ENCODE measurements at regions not wholly inside any gene's neighbourhood (a gene's known extent, or its start where the extent isn't known, plus 50 kb on each side); places are given as distances from the start of the nearest gene placed in this dataset.

DNA sequence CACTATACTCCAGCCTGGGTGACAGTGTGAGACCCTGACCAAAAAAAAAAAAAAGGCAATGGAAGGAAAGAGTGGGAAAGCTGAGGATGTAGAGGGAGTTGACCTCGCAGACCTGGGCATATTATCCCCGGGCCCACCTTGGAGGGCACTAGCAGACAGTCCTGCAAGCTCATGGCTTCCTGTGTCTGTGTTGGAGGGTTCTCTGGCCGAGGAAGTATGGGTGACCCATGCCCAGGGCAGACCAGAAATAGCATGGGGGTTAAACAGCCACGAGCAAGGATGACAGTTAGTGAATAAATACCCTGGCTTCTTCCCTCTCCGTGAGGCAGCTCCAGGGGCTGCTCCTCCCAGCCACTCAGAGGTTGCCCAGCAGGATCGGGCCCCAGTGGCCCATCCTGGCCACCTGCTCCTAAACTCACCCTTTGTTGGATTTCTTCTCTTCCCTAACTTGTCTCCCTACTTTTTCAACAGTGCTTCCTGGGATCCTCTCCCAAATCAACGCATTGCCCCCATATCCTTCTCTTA, 485.8 kb downstream of the ZNF536 start:
- no peak for DNase-seq (ENCODE audit: low read depth)
- TF ChIP-seq, protein P1, sequence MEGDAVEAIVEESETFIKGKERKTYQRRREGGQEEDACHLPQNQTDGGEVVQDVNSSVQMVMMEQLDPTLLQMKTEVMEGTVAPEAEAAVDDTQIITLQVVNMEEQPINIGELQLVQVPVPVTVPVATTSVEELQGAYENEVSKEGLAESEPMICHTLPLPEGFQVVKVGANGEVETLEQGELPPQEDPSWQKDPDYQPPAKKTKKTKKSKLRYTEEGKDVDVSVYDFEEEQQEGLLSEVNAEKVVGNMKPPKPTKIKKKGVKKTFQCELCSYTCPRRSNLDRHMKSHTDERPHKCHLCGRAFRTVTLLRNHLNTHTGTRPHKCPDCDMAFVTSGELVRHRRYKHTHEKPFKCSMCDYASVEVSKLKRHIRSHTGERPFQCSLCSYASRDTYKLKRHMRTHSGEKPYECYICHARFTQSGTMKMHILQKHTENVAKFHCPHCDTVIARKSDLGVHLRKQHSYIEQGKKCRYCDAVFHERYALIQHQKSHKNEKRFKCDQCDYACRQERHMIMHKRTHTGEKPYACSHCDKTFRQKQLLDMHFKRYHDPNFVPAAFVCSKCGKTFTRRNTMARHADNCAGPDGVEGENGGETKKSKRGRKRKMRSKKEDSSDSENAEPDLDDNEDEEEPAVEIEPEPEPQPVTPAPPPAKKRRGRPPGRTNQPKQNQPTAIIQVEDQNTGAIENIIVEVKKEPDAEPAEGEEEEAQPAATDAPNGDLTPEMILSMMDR (IDR thresholded peaks at IDR 0.05; ENCODE audit: control insufficient read depth, insufficient read depth, low read depth, low read length, missing control alignments): no peak
- no peak overlapping the region for H3K4me3 ChIP-seq (ENCODE audit: control insufficient read depth, low read depth, low read length)

DNA sequence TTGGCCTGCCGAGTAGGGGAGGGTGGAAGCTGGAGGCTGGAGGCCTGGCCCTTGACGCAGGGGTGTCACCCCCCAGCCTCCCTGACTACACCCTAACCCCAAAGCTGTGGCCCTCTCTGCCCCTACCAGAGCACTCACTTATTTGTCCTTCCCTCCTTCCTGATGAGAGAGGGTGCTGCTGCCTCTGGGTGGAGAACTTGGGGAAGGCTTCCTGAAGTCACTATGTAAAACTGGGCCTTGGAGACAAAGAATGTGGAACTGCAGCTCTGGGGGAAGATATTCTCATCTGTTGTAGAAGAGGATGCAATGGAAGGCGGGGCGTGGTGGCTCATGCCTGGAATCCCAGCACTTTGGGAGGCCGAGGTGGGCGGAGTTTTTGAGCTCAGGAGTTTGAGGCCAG, 485.2 kb downstream of the ZNF536 start:
- DNase-seq (ENCODE audit: low read depth): no peak
- TF ChIP-seq, protein P1 (IDR thresholded peaks at IDR 0.05; ENCODE audit: control insufficient read depth, insufficient read depth, low read depth, low read length, missing control alignments): no peak
- no peak overlapping the region for H3K4me3 ChIP-seq (ENCODE audit: control insufficient read depth, low read depth, low read length)

DNA sequence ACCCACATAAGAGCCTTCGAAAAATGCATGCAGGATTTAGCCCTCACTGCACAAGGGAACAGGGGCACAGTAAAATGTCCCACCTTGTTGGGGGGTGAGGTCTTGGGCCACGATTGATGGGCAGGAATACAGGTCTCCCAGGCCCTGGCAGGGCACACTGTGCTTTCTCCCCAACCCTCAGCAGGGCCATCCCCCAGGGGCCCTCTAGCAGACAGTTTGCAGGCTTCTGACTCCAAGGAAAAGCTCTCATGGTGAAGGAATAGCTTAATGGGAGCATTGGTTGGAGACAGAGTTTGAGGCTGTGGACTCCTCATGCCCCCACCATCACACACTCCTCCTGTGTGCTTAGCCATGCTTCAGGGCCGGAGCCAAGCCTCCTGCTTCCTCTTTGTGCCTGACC, 484.6 kb downstream of the ZNF536 start:
- H3K4me3 ChIP-seq (ENCODE audit: control insufficient read depth, low read depth, low read length): no peak overlapping the region
- DNase-seq (ENCODE audit: low read depth): no peak
- TF ChIP-seq, protein P1 (IDR thresholded peaks at IDR 0.05; ENCODE audit: control insufficient read depth, insufficient read depth, low read depth, low read length, missing control alignments): no peak

DNA sequence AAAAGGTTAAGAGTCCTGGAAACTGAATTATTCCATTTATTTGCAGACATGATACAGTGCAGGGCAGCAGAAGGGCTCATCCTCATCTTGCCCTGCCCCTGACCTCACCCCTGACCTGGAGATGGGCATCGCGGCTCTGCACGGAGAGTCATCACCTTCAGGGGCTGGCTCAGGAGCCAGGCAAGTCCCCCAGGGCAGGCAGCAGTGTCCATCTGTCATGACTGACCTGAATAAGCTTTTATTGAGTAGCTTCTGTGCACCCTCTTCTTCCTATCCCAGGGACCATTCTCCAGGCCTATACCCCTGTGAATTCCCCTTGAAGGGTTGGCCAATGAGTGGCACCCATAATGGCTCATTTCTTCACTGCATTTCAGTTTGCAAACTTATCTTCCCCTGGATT, 484.2 kb downstream of the ZNF536 start:
- no peak overlapping the region for H3K4me3 ChIP-seq (ENCODE audit: control insufficient read depth, low read depth, low read length)
- TF ChIP-seq, protein P1 (IDR thresholded peaks at IDR 0.05; ENCODE audit: control insufficient read depth, insufficient read depth, low read depth, low read length, missing control alignments): no peak

DNA sequence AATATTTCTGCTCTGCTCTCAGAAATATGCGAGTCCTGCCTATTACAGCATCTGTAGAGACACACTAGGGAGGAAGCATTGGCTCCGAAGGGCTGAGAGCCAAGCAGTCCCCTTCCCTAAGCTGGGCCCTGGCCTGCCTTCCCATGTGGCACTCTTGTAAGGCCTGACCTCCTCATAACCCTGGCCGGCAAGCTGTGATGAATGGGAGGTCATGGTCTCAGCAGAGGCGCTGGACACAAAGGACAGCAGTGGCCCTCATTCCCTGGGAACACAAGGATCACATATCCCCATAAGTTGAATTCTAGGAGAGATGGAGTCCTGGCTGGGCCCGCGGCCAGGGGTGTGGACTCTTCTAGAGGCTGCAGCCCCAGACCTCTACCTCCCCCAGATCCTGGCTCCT, 483.3 kb downstream of the ZNF536 start:
- no peak overlapping the region for H3K4me3 ChIP-seq (ENCODE audit: control insufficient read depth, low read depth, low read length)
- TF ChIP-seq, protein P1 (IDR thresholded peaks at IDR 0.05; ENCODE audit: control insufficient read depth, insufficient read depth, low read depth, low read length, missing control alignments): no peak
- no peak for DNase-seq (ENCODE audit: low read depth)

More for the DNA sequence above, 484.2 kb downstream of the ZNF536 start:
- no peak for DNase-seq (ENCODE audit: low read depth)

DNA sequence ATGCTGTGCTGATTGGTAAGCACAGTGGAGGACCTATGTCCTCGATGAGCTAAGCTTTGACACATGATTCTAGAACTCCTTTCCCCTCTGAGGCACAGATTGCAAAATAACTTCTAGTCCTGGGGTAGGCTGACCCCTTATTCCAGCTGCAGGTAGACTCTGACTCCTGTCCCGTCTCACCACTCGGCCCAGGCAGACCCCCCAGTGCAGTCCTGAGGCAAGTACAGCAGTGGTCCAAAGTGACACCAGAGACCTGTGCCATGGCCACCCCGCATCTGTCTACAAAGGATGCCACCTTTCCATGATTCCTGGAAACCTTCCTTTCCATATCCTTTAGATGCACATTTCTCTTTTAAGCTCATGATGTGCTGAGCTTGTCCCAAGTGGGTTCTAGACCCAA, 482.5 kb downstream of the ZNF536 start:
- TF ChIP-seq, protein P1 (IDR thresholded peaks at IDR 0.05; ENCODE audit: control insufficient read depth, insufficient read depth, low read depth, low read length, missing control alignments): no peak
- no peak for DNase-seq (ENCODE audit: low read depth)
- no peak overlapping the region for H3K4me3 ChIP-seq (ENCODE audit: control insufficient read depth, low read depth, low read length)

DNA sequence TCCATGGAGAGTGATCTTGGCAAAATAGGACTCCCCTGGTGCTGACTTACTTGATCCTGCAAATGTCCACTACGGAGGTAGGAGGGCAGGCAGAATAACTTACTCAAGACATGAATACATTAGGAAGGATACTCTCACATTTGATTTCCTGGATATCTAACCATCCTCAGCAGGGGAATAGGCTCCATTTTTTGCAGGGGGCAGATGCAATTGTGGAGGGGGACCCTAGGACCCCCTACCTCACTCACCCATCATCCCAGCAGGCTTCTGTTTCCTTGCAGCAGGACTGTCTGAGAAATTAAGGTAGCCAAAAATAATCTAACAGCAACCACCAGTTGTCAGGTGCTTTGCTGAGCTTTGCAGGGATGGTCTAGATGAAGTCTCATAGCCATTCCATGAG, 482.0 kb downstream of the ZNF536 start:
- no peak for DNase-seq (ENCODE audit: low read depth)
- TF ChIP-seq, protein P1 (IDR thresholded peaks at IDR 0.05; ENCODE audit: control insufficient read depth, insufficient read depth, low read depth, low read length, missing control alignments): no peak
- H3K4me3 ChIP-seq (ENCODE audit: control insufficient read depth, low read depth, low read length): no peak overlapping the region
